Aorta (tissue), 5 donors: ENCODE measurements at regions not wholly inside any gene's neighbourhood (a gene's known extent, or its start where the extent isn't known, plus 50 kb on each side); places are given as distances from the start of the nearest gene placed in this dataset.
"Not testable (repeated sequence)": the region's sequence is repeated elsewhere in the genome, so short reads cannot be mapped to it uniquely, and the experiment has no call there.

ENCODE experiments used
- ATAC-seq: fragments of 200-7000 bp; cut with Tn5 transposase; one replicate; pipeline ENCODE4 v1.9.1; 2022; ENCODE audit warnings: moderate library complexity; ENCODE audit not compliant: low FRiP score
- DNase-seq, 2 donors: peaks; one replicate each; pipeline ENCODE4 v3.0.0-alpha.2; 2020
- H3K27ac ChIP-seq, 2 donors: one replicate each; pipeline ENCODE4 v1.5.1; 2013; ENCODE audit warnings: low read length in 2 of 2, mild to moderate bottlenecking in 2 of 2, moderate library complexity in 2 of 2, control low read depth in 1 of 2, inconsistent platforms in 1 of 2, low read depth in 1 of 2
- H3K27me3 ChIP-seq, 2 donors: one replicate each; pipeline ENCODE4 v1.6.1; 2013; ENCODE audit warnings: control low read depth in 1 of 2, low read length in 1 of 2, mild to moderate bottlenecking in 1 of 2, moderate library complexity in 1 of 2; ENCODE audit not compliant: insufficient read depth in 2 of 2, control insufficient read depth in 1 of 2
- H3K36me3 ChIP-seq, 2 donors: one replicate each; pipeline ENCODE4 v1.6.1; 2013; ENCODE audit warnings: control low read depth in 1 of 2, low read length in 1 of 2, mild to moderate bottlenecking in 1 of 2; ENCODE audit not compliant: insufficient read depth in 2 of 2, control insufficient read depth in 1 of 2
- H3K4me1 ChIP-seq, 2 donors: one replicate each; pipeline ENCODE4 v1.6.1; 2013; ENCODE audit warnings: low read length in 2 of 2, control low read depth in 1 of 2, mild to moderate bottlenecking in 1 of 2, moderate library complexity in 1 of 2; ENCODE audit not compliant: insufficient read depth in 2 of 2, control insufficient read depth in 1 of 2
- H3K4me3 ChIP-seq, 2 donors: one replicate each; pipeline ENCODE4 v1.5.1; 2013; ENCODE audit warnings: low read length in 2 of 2, control low read depth in 1 of 2, mild to moderate bottlenecking in 1 of 2
- H3K9me3 ChIP-seq: one replicate; pipeline ENCODE4 v1.6.1; 2013; ENCODE audit warnings: mild to moderate bottlenecking, low read length; ENCODE audit not compliant: control insufficient read depth
- WGBS, 2 donors: extraction: QIAGEN DNeasy Blood & Tissue Kit; methylation state at CpG; one replicate each; pipeline ENCODE4 v1.1.7; 2013; 5-methylcytosine and 5-hydroxymethylcytosine counted together
- intact Hi-C, 2 donors: fragments of 100-400 bp; cut with DNase I; formaldehyde crosslinking; loops; one replicate each; pipeline versions ENCODE4 v1.14.2 to v1.15.0; 2022
- microRNA-seq, 2 donors: library from miRNA; unstranded; fragments of <30 nt; microRNA quantifications; one replicate each; pipeline ENCODE4 v1.2.0, GENCODE V29; 2020
- donor health status: healthy with polysubstance abuse.
- donor health status: Bipolar disorder and iron deficiency.
- donor health status: DM: no; HTN: no; CAD: no.
- donor health status: DM: no; HTN: no; CAD: no.
- donor health status: DM: yes; HTN: yes; CAD: no.

GRCh38 chr3:151539599-151539998, 78.7 kb upstream of the IGSF10 start:
- H3K36me3 ChIP-seq = no peaks in the 10 kb centered on the region
- intact Hi-C loops = no loop called here
- DNase-seq (no peak), ATAC-seq (no peak)
- 81 to 90% methylated on average over 3 of the region's 3 CpGs for WGBS, 2 donors
- no peak overlapping the region for H3K4me3 ChIP-seq
- H3K27ac ChIP-seq = no peak overlapping the region
- H3K27me3 ChIP-seq = no peaks in the 10 kb centered on the region
- H3K9me3 ChIP-seq = no peaks in the 10 kb centered on the region
- H3K4me1 ChIP-seq = peaks cover 0 to 4% of the 10 kb centered on the region in 2 donors

GRCh38 chr3:151538456-151539393, 77.9 kb upstream of the IGSF10 start:
- no peaks in the 10 kb centered on the region for H3K9me3 ChIP-seq
- no peaks in the 10 kb centered on the region for H3K36me3 ChIP-seq
- no peak overlapping the region for H3K4me3 ChIP-seq
- H3K27ac ChIP-seq = peak overlapping the region; percentile 26 to 95
- 7 to 10% methylated on average over 15 of the region's 15 CpGs for WGBS, 2 donors
- H3K4me1 ChIP-seq = peaks cover 0 to 4% of the 10 kb centered on the region in 2 donors
- DNase-seq (peak in 1 of 2 donors; percentile 65), ATAC-seq (peak; percentile 78)
- intact Hi-C loops = no loop called here
- no peaks in the 10 kb centered on the region for H3K27me3 ChIP-seq

GRCh38 chr3:151537726-151538125, 76.9 kb upstream of the IGSF10 start:
- ATAC-seq (peak; percentile 65), DNase-seq (no peak)
- 3 to 7% methylated on average over 3 of the region's 3 CpGs for WGBS, 2 donors

GRCh38 chr3:151526757-151527156, 65.9 kb upstream of the IGSF10 start:
- no peaks in the 10 kb centered on the region for H3K36me3 ChIP-seq
- peaks cover 1% of the 10 kb centered on the region for H3K9me3 ChIP-seq
- ATAC-seq (no peak), DNase-seq (no peak)
- 91 to 100% methylated on average over 2 of the region's 2 CpGs for WGBS, 2 donors
- no peak overlapping the region for H3K27ac ChIP-seq
- no peaks in the 10 kb centered on the region for H3K27me3 ChIP-seq
- no peaks in the 10 kb centered on the region for H3K4me1 ChIP-seq
- intact Hi-C loops = no loop called here
- no peak overlapping the region for H3K4me3 ChIP-seq

More at GRCh38 chr3:151537726-151538125, 76.9 kb upstream of the IGSF10 start:
- no peaks in the 10 kb centered on the region for H3K36me3 ChIP-seq
- H3K9me3 ChIP-seq = no peaks in the 10 kb centered on the region
- peaks cover 0 to 4% of the 10 kb centered on the region in 2 donors for H3K4me1 ChIP-seq
- H3K4me3 ChIP-seq = no peak overlapping the region
- peak overlapping the region; percentile 71 to 95 for H3K27ac ChIP-seq
- intact Hi-C loops = no loop called here
- H3K27me3 ChIP-seq = no peaks in the 10 kb centered on the region

- ATAC-seq = no peak
- intact Hi-C loops = no loop called here
- H3K9me3 ChIP-seq = no peaks in the 10 kb centered on the region
These were observed 59.2 kb upstream of the IGSF10 start for GRCh38 chr3:151520105-151520504.

GRCh38 chr3:151511433-151511832, 50.6 kb upstream of the IGSF10 start:
- ATAC-seq, H3K36me3 ChIP-seq, DNase-seq, H3K9me3 ChIP-seq, H3K4me3 ChIP-seq, intact Hi-C loops, H3K4me1 ChIP-seq, H3K27ac ChIP-seq, H3K27me3 ChIP-seq: not testable (repeated sequence)
- 88 to 90% methylated on average over 2 of the region's 2 CpGs for WGBS, 2 donors

More at GRCh38 chr3:151520105-151520504, 59.2 kb upstream of the IGSF10 start:
- Histone ChIP-seq H3K4me3 (no peak overlapping the region), H3K4me1 (no peaks in the 10 kb centered on the region), H3K27ac (no peak overlapping the region), H3K36me3 (no peaks in the 10 kb centered on the region), H3K27me3 (no peaks in the 10 kb centered on the region)
- 86 to 97% methylated on average over 1 of the region's 1 CpG for WGBS, 2 donors
- no peak for DNase-seq

Small RNAs in the stretch of these regions (microRNA-seq; reads per million reads assigned to microRNA genes)
- 0 reads per million in 2 donors for gene MIR5186
